SK-N-SH (cell line): ENCODE measurements at regions not wholly inside any gene's neighbourhood (a gene's known extent, or its start where the extent isn't known, plus 50 kb on each side); places are given as distances from the start of the nearest gene placed in this dataset.

ENCODE experiments used
- CTCF ChIA-PET: fragments of 300-600, 350-600 bp; formaldehyde crosslinking; extraction: SDS; loops from one replicate; lab custom pipeline; 2021; lab: Yijun Ruan, JAX
- POLR2A ChIA-PET: fragments of 350-600 bp; sonication (Branson Sonifier 250); formaldehyde crosslinking; extraction: SDS; loops from one replicate; lab custom pipeline; 2020; ENCODE audit warnings: antibody characterized with exemption, inconsistent platforms; lab: Yijun Ruan, JAX
- DNase-seq: peaks from one replicate; pipeline ENCODE4 v3.0.0; 2012
- H2AFZ ChIP-seq: fragments of 200-600 bp; sonication (generic); 2 replicates; pipeline ENCODE4 v1.8.1; 2016; ENCODE audit warnings: antibody characterized with exemption, mild to moderate bottlenecking, low read depth
- H3F3A ChIP-seq: fragments of 200-600 bp; sonication (generic); replicated peaks from 2 replicates; pipeline ENCODE3; 2016; ENCODE audit warnings: antibody characterized with exemption, mild to moderate bottlenecking; ENCODE audit not compliant: insufficient read depth
- H3K27ac ChIP-seq, 2 experiments: fragments of 200-500 bp in 1 of 2; fragments of 200-600 bp in 1 of 2; sonication (Bioruptor generic) in 1 of 2; sonication (generic), shearing (Covaris generic) in 1 of 2; 2 replicates each; pipeline versions ENCODE4 v1.5.1 to v1.6.1; 2014 to 2016; ENCODE audit warnings: low read depth in 2 of 2, inconsistent platforms in 1 of 2, low read length in 1 of 2, mild to moderate bottlenecking in 1 of 2, mixed read lengths in 1 of 2
- H3K27me3 ChIP-seq: fragments of 200-600 bp; sonication (generic), shearing (Covaris generic); 2 replicates; pipeline ENCODE4 v1.6.1; 2016; ENCODE audit warnings: mixed run types; ENCODE audit not compliant: insufficient read depth
- H3K36me3 ChIP-seq, 2 experiments: fragments of 200-500 bp in 1 of 2; fragments of 200-600 bp in 1 of 2; sonication (Bioruptor generic) in 1 of 2; sonication (generic) in 1 of 2; replicated peaks in 1 of 2; 2 replicates each; pipeline versions ENCODE3 to v1.5.1; 2014 to 2016; ENCODE audit warnings: low read length in 1 of 2, mild to moderate bottlenecking in 1 of 2; ENCODE audit not compliant: insufficient read depth in 2 of 2, control insufficient read depth in 1 of 2
- H3K4me1 ChIP-seq, 2 experiments: fragments of 200-500 bp in 1 of 2; fragments of 200-600 bp in 1 of 2; sonication (Bioruptor generic) in 1 of 2; sonication (generic), shearing (Covaris generic) in 1 of 2; 2 replicates each; pipeline versions ENCODE4 v1.5.1 to v1.6.1; 2014 to 2016; ENCODE audit warnings: low read depth in 1 of 2, low read length in 1 of 2, mixed run types in 1 of 2; ENCODE audit not compliant: insufficient read depth in 2 of 2, control insufficient read depth in 1 of 2
- H3K4me2 ChIP-seq: fragments of 200-600 bp; sonication (generic), shearing (Covaris generic); 2 replicates; pipeline ENCODE4 v1.6.1; 2017; ENCODE audit warnings: mixed run types
- H3K4me3 ChIP-seq, 2 experiments: fragments of 200-500 bp in 1 of 2; fragments of 200-600 bp in 1 of 2; sonication (Bioruptor generic) in 1 of 2; sonication (generic), shearing (Covaris generic) in 1 of 2; 2 replicates each; pipeline versions ENCODE4 v1.5.1 to v1.8.1; 2014 to 2016; ENCODE audit warnings: low read depth in 2 of 2, inconsistent platforms in 1 of 2, low read length in 1 of 2, mild to moderate bottlenecking in 1 of 2, mixed read lengths in 1 of 2, moderate library complexity in 1 of 2
- H3K79me2 ChIP-seq: fragments of 200-600 bp; sonication (generic); 2 replicates; pipeline ENCODE4 v1.8.1; 2017; ENCODE audit warnings: mild to moderate bottlenecking; ENCODE audit not compliant: insufficient read depth
- H3K9ac ChIP-seq: fragments of 200-600 bp; sonication (generic); 2 replicates; pipeline ENCODE4 v1.6.1; 2017; ENCODE audit warnings: mixed run types
- H3K9me2 ChIP-seq: fragments of 200-600 bp; sonication (generic); 2 replicates; pipeline ENCODE4 v1.6.1; 2017; ENCODE audit warnings: mixed run types
- H3K9me3 ChIP-seq: fragments of 200-600 bp; sonication (generic); 2 replicates; pipeline ENCODE4 v1.6.1; 2017; ENCODE audit warnings: mixed run types, mild to moderate bottlenecking, moderate library complexity
- H4K20me1 ChIP-seq: fragments of 200-600 bp; sonication (generic); 2 replicates; pipeline ENCODE4 v1.6.1; 2017; ENCODE audit warnings: mild to moderate bottlenecking, mixed run types; ENCODE audit not compliant: insufficient read depth
- ELF1 ChIP-seq: IDR thresholded peaks from 2 replicates; pipeline ENCODE4 v1.4.0; 2012
- EP300 ChIP-seq, 2 experiments: IDR thresholded peaks; 2 replicates each; pipeline versions ENCODE4 v1.4.0 to v1.6.1; 2012; ENCODE audit warnings: borderline replicate concordance in 1 of 2, low read depth in 1 of 2, low read length in 1 of 2
- EZH2phosphoT487 ChIP-seq: fragments of 200-600 bp; sonication (generic); IDR thresholded peaks from 2 replicates; pipeline ENCODE4 v1.6.1; 2017; ENCODE audit warnings: low read depth, mixed run types, mild to moderate bottlenecking, antibody characterized with exemption, moderate library complexity, borderline replicate concordance
- FOSL2 ChIP-seq: IDR thresholded peaks from 2 replicates; pipeline ENCODE4 v1.4.0; 2012; ENCODE audit warnings: low read depth, mild to moderate bottlenecking, moderate library complexity, borderline replicate concordance
- FOXJ3 ChIP-seq: sonication (generic); formaldehyde crosslinking; IDR thresholded peaks from 2 replicates; pipeline ENCODE4 v1.5.1; 2020; ENCODE audit warnings: mild to moderate bottlenecking, missing genetic modification reagents
- JUND ChIP-seq: IDR thresholded peaks from 2 replicates; pipeline ENCODE4 v1.4.0; 2012
- MXI1 ChIP-seq: IDR thresholded peaks from 2 replicates; pipeline ENCODE4 v1.6.1; 2012; ENCODE audit warnings: mild to moderate bottlenecking, low read depth, low read length, improper control_type of control experiment
- NRF1 ChIP-seq: IDR thresholded peaks from 2 replicates; pipeline ENCODE4 v1.6.1; 2012; ENCODE audit warnings: low read depth, mild to moderate bottlenecking, low read length
- POLR2AphosphoS5 ChIP-seq: IDR thresholded peaks from 2 replicates; pipeline ENCODE4 v1.6.1; 2012; ENCODE audit warnings: low read depth, low read length
- RAD21 ChIP-seq: IDR thresholded peaks from 2 replicates; pipeline ENCODE4 v1.6.1; 2012; ENCODE audit warnings: mild to moderate bottlenecking, low read length
- TAF1 ChIP-seq: IDR thresholded peaks from 2 replicates; pipeline ENCODE4 v1.6.1; 2012; ENCODE audit warnings: low read depth, mild to moderate bottlenecking, low read length, moderate library complexity, borderline replicate concordance
- TEAD4 ChIP-seq: IDR thresholded peaks from 2 replicates; pipeline ENCODE4 v1.4.0; 2012; ENCODE audit warnings: mild to moderate bottlenecking, borderline replicate concordance; ENCODE audit not compliant: insufficient read depth
- WGBS: methylation state at CpG from one replicate; pipeline ENCODE4 v1.1.6; 2017; ENCODE audit warnings: low lambda C conversion rate; 5-methylcytosine and 5-hydroxymethylcytosine counted together
- TF ChIP-seq, protein P1 (sequence below): fragments of 200-600 bp; sonication (generic); IDR thresholded peaks from 2 replicates; pipeline ENCODE4 v1.6.1; 2017; ENCODE audit warnings: antibody characterized with exemption, mild to moderate bottlenecking, moderate library complexity
- TF ChIP-seq, protein P2 (sequence below): fragments of 150-350 bp; IDR thresholded peaks from 2 replicates; pipeline ENCODE4 v1.6.1; 2017; ENCODE audit warnings: antibody characterized with exemption, low read length, low read depth, borderline replicate concordance
- TF ChIP-seq, protein P3 (sequence below): IDR thresholded peaks from 2 replicates; pipeline ENCODE4; 2012
- TF ChIP-seq, protein P4 (sequence below): fragments of 150-350 bp; IDR thresholded peaks from 2 replicates; pipeline ENCODE4 v1.6.1; 2016; ENCODE audit warnings: mild to moderate bottlenecking, low read depth, low read length
- TF ChIP-seq, protein P5 (sequence below): IDR thresholded peaks from 2 replicates; pipeline ENCODE4 v1.4.0; 2012; ENCODE audit warnings: low read depth, borderline replicate concordance
- TF ChIP-seq, protein P6 (sequence below): IDR thresholded peaks from 2 replicates; pipeline ENCODE4 v1.4.0; 2012; ENCODE audit warnings: low read depth

DNA sequence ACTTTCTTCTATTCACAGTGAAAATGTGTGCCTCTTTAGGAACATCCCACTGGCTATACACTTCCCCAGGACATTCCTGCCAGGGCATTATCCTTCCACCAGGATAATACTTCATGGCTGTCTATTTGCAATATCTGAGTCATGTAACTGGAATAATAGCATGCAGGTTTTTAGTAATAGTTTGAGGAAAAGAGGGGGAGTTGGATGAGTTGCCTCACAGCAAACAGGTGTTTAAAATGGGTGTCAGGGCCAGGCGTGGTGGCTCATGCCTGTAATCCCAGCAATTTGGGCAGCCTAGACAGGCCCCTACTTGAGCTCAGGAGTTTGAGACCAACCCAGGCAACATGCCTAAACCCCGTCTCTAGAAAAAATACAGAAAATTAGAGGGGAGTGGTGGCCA, 585.9 kb downstream of the DIPK2A start:
- H3F3A ChIP-seq: no peaks in the 10 kb centered on the region
- H3K4me3 ChIP-seq: no peak overlapping the region
- no peaks in the 10 kb centered on the region for H3K36me3 ChIP-seq
- H3K9me2 ChIP-seq: no peaks in the 10 kb centered on the region
- no peaks in the 10 kb centered on the region; the same call in 1 of the 2 replicates for H3K27me3 ChIP-seq
- H2AFZ ChIP-seq: no peak overlapping the region
- H3K4me1 ChIP-seq: no peaks in the 10 kb centered on the region
- no peak for DNase-seq
- ChIA-PET CTCF (no interaction called here), POLR2A (no interaction called here)
- no peaks in the 10 kb centered on the region for H3K79me2 ChIP-seq
- no peak overlapping the region for H3K4me2 ChIP-seq
- no peak for TF ChIP-seq FOSL2
- no peak for TF ChIP-seq MXI1
- no peak for TF ChIP-seq ELF1
- TF ChIP-seq, protein P1, sequence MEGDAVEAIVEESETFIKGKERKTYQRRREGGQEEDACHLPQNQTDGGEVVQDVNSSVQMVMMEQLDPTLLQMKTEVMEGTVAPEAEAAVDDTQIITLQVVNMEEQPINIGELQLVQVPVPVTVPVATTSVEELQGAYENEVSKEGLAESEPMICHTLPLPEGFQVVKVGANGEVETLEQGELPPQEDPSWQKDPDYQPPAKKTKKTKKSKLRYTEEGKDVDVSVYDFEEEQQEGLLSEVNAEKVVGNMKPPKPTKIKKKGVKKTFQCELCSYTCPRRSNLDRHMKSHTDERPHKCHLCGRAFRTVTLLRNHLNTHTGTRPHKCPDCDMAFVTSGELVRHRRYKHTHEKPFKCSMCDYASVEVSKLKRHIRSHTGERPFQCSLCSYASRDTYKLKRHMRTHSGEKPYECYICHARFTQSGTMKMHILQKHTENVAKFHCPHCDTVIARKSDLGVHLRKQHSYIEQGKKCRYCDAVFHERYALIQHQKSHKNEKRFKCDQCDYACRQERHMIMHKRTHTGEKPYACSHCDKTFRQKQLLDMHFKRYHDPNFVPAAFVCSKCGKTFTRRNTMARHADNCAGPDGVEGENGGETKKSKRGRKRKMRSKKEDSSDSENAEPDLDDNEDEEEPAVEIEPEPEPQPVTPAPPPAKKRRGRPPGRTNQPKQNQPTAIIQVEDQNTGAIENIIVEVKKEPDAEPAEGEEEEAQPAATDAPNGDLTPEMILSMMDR: no peak
- TF ChIP-seq FOXJ3 (CRISPR knock-in tag): no peak
- WGBS: 5% methylated on average over 2 of the region's 2 CpGs
- no peaks in the 10 kb centered on the region for H4K20me1 ChIP-seq
- no peak overlapping the region for H3K9ac ChIP-seq
- H3K9me3 ChIP-seq: no peaks in the 10 kb centered on the region
- no peak overlapping the region for H3K27ac ChIP-seq

DNA sequence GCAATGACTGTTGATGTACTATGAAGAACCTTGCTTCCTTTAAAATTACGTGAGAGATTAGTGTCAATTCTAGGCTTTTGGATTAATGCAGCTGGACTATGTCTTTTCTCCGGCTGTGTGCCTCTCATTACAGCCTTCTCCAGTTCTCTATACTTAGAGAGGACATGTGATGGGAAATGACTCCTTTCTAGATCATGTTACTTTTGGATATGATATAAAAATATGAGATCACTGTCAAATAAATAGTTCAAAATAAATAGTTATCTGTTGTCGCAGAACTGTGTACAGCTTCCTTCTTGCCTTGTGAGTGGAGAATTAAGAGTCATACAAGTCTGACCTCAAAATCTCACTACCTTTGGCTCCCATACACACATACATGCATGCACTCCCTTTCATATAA, 592.4 kb downstream of the DIPK2A start:
- H3F3A ChIP-seq: no peaks in the 10 kb centered on the region
- no peaks in the 10 kb centered on the region for H3K36me3 ChIP-seq
- H3K9me3 ChIP-seq: no peaks in the 10 kb centered on the region
- H3K27me3 ChIP-seq: no peaks in the 10 kb centered on the region; the same call in 1 of the 2 replicates
- DNase-seq: no peak
- H3K9ac ChIP-seq: no peak overlapping the region
- no peaks in the 10 kb centered on the region for H3K4me1 ChIP-seq
- POLR2A ChIA-PET: no interaction called here
- H3K4me2 ChIP-seq: no peak overlapping the region
- H3K79me2 ChIP-seq: no peaks in the 10 kb centered on the region
- no peak overlapping the region for H3K4me3 ChIP-seq
- H3K27ac ChIP-seq: no peak overlapping the region
- H4K20me1 ChIP-seq: no peaks in the 10 kb centered on the region
- CTCF ChIA-PET: no interaction called here
- 0% methylated on average over 3 of the region's 3 CpGs for WGBS
- TF ChIP-seq JUND (no peak), EZH2phosphoT487 (no peak), TEAD4 (no peak), RAD21 (no peak), TAF1 (no peak), EP300 (IDR thresholded peaks at IDR 0.05; ENCODE audit: borderline replicate concordance in 1 of 2, low read depth in 1 of 2, low read length in 1 of 2) (no peak), ELF1 (no peak), NRF1 (no peak), FOXJ3 (CRISPR knock-in tag) (no peak), POLR2AphosphoS5 (no peak)
- TF ChIP-seq, protein P2, sequence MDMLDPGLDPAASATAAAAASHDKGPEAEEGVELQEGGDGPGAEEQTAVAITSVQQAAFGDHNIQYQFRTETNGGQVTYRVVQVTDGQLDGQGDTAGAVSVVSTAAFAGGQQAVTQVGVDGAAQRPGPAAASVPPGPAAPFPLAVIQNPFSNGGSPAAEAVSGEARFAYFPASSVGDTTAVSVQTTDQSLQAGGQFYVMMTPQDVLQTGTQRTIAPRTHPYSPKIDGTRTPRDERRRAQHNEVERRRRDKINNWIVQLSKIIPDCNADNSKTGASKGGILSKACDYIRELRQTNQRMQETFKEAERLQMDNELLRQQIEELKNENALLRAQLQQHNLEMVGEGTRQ: no peak
- TF ChIP-seq, protein P3, sequence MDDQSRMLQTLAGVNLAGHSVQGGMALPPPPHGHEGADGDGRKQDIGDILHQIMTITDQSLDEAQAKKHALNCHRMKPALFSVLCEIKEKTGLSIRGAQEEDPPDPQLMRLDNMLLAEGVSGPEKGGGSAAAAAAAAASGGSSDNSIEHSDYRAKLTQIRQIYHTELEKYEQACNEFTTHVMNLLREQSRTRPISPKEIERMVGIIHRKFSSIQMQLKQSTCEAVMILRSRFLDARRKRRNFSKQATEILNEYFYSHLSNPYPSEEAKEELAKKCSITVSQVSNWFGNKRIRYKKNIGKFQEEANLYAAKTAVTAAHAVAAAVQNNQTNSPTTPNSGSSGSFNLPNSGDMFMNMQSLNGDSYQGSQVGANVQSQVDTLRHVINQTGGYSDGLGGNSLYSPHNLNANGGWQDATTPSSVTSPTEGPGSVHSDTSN: no peak
- TF ChIP-seq, protein P4, sequence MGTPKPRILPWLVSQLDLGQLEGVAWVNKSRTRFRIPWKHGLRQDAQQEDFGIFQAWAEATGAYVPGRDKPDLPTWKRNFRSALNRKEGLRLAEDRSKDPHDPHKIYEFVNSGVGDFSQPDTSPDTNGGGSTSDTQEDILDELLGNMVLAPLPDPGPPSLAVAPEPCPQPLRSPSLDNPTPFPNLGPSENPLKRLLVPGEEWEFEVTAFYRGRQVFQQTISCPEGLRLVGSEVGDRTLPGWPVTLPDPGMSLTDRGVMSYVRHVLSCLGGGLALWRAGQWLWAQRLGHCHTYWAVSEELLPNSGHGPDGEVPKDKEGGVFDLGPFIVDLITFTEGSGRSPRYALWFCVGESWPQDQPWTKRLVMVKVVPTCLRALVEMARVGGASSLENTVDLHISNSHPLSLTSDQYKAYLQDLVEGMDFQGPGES: no peak
- TF ChIP-seq, protein P5, sequence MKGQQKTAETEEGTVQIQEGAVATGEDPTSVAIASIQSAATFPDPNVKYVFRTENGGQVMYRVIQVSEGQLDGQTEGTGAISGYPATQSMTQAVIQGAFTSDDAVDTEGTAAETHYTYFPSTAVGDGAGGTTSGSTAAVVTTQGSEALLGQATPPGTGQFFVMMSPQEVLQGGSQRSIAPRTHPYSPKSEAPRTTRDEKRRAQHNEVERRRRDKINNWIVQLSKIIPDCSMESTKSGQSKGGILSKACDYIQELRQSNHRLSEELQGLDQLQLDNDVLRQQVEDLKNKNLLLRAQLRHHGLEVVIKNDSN: no peak
- TF ChIP-seq, protein P6, sequence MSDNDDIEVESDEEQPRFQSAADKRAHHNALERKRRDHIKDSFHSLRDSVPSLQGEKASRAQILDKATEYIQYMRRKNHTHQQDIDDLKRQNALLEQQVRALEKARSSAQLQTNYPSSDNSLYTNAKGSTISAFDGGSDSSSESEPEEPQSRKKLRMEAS: no peak
- no peak overlapping the region for H2AFZ ChIP-seq
- no peaks in the 10 kb centered on the region for H3K9me2 ChIP-seq
